Esophagus muscularis mucosa (tissue), 4 donors: ENCODE measurements at regions not wholly inside any gene's neighbourhood (a gene's known extent, or its start where the extent isn't known, plus 50 kb on each side); places are given as distances from the start of the nearest gene placed in this dataset.
"Not testable (repeated sequence)": the region's sequence is repeated elsewhere in the genome, so short reads cannot be mapped to it uniquely, and the experiment has no call there.

Source experiments
- DNase-seq: peaks from one replicate; pipeline ENCODE4 v3.0.0-alpha.2; 2017; ENCODE audit errors: extremely low spot score
- H3K27ac ChIP-seq, 4 donors: fragments of 200-600 bp; sonication (generic); replicated peaks in 1 of 4; 1 replicate in 3 of 4; 2 replicates in 1 of 4; pipeline ENCODE4 v1.5.1; 2016 to 2019; ENCODE audit warnings: mild to moderate bottlenecking in 1 of 4
- H3K27me3 ChIP-seq, 4 donors: fragments of 200-600 bp; sonication (generic); one replicate each; pipeline versions ENCODE4 v1.5.1 to v1.6.0; 2016 to 2019
- H3K36me3 ChIP-seq, 4 donors: fragments of 200-600 bp; sonication (generic); one replicate each; pipeline ENCODE4 v1.5.1; 2016 to 2019
- H3K4me1 ChIP-seq, 4 donors: fragments of 200-600 bp; sonication (generic); one replicate each; pipeline ENCODE4 v1.5.1; 2016 to 2019
- H3K4me3 ChIP-seq, 4 donors: fragments of 200-600 bp; sonication (generic); 1 replicate in 2 of 4; 2 replicates in 2 of 4; pipeline ENCODE4 v1.5.1; 2016 to 2019; ENCODE audit warnings: mild to moderate bottlenecking in 4 of 4, moderate library complexity in 1 of 4
- H3K9me3 ChIP-seq, 4 donors: fragments of 200-600 bp; sonication (generic); 1 replicate in 3 of 4; 2 replicates in 1 of 4; pipeline ENCODE4 v1.5.1; 2016 to 2019
- CTCF ChIP-seq, 3 experiments: fragments of 200-600 bp in 2 of 3; fragments of 450-650 bp in 1 of 3; sonication (generic) in 2 of 3; IDR thresholded peaks; one replicate each; pipeline ENCODE4 v1.5.1; 2017 to 2019; ENCODE audit warnings: antibody characterized with exemption in 3 of 3, mild to moderate bottlenecking in 2 of 3, moderate library complexity in 1 of 3
- EP300 ChIP-seq: sonication (generic); formaldehyde crosslinking; IDR thresholded peaks from one replicate; pipeline ENCODE4 v1.6.1; 2017; ENCODE audit warnings: antibody characterized with exemption
- POLR2A ChIP-seq: fragments of 450-650 bp; IDR thresholded peaks from one replicate; pipeline ENCODE4 v1.6.1; 2017; ENCODE audit warnings: antibody characterized with exemption, moderate library complexity, mild to moderate bottlenecking, low read depth
- POLR2AphosphoS5 ChIP-seq, 2 donors: sonication (generic); formaldehyde crosslinking; IDR thresholded peaks; one replicate each; pipeline ENCODE4 v1.6.1; 2017; ENCODE audit warnings: antibody characterized with exemption in 2 of 2
- WGBS: methylation state at CpG from one replicate; pipeline ENCODE4 v1.1.5; 2018; 5-methylcytosine and 5-hydroxymethylcytosine counted together
- intact Hi-C: fragments of 100-400 bp; cut with DNase I; formaldehyde crosslinking; loops from one replicate; pipeline ENCODE4 v1.15.1; 2023

GRCh38 chr7:142519079-142520078, 229.9 kb upstream of the PRSS1 start:
- Histone ChIP-seq H3K27ac (no peak overlapping the region), H3K36me3 (no peaks in the 10 kb centered on the region), H3K27me3 (no peaks in the 10 kb centered on the region), H3K4me3 (no peak overlapping the region), H3K4me1 (peaks cover 0 to 7% (median 0%) of the 10 kb centered on the region in 4 donors), H3K9me3 (no peaks in the 10 kb centered on the region)
- TF ChIP-seq EP300 (no peak), CTCF (IDR thresholded peaks at IDR 0.05) (no peak), POLR2A (no peak), POLR2AphosphoS5 (IDR thresholded peaks at IDR 0.05) (no peak)
- 79% methylated on average over 5 of the region's 5 CpGs for WGBS
- DNase-seq: peak; percentile 91
- intact Hi-C loops: no loop called here

GRCh38 chr7:142516038-142516501, 233.2 kb upstream of the PRSS1 start:
- H3K9me3 ChIP-seq: no peaks in the 10 kb centered on the region
- intact Hi-C loops: no loop called here
- WGBS: 31% methylated on average over 3 of the region's 3 CpGs

DNA sequence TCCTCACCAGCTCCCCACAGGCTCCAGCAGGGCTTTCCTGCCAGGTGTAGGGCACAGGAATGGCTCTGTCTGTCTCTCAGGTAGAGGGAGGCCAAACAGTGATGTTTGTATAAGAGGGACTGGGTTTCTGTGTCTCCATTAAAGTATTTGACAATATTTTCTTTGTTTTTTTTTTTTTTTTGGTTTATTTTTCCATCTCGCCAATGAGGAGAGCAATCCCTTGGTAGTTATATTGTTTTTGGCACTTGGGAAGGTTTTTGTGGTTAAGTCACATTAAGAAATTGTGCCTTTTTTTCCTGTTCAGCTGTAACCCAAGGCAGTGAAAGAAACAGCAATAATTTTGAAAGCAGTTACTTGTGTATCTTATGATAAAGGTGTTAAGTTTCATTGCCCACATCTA, 234.6 kb upstream of the PRSS1 start:
- H3K4me3 ChIP-seq, H3K9me3 ChIP-seq, H3K27ac ChIP-seq, DNase-seq, H3K27me3 ChIP-seq, H3K4me1 ChIP-seq, intact Hi-C loops, H3K36me3 ChIP-seq: not testable (repeated sequence)
- WGBS: 41% methylated on average over 1 of the region's 1 CpG

More at GRCh38 chr7:142516038-142516501, 233.2 kb upstream of the PRSS1 start:
- H3K36me3 ChIP-seq: no peaks in the 10 kb centered on the region
- H3K27me3 ChIP-seq: no peaks in the 10 kb centered on the region
- no peak overlapping the region for H3K4me3 ChIP-seq
- no peak for DNase-seq
- TF ChIP-seq EP300 (no peak), POLR2AphosphoS5 (IDR thresholded peaks at IDR 0.05) (no peak), CTCF (IDR thresholded peaks at IDR 0.05) (peak; percentile 57 to 66 (median 66)), POLR2A (no peak)
- H3K4me1 ChIP-seq: peaks cover 0 to 7% (median 0%) of the 10 kb centered on the region in 4 donors
- no peak overlapping the region for H3K27ac ChIP-seq

DNA sequence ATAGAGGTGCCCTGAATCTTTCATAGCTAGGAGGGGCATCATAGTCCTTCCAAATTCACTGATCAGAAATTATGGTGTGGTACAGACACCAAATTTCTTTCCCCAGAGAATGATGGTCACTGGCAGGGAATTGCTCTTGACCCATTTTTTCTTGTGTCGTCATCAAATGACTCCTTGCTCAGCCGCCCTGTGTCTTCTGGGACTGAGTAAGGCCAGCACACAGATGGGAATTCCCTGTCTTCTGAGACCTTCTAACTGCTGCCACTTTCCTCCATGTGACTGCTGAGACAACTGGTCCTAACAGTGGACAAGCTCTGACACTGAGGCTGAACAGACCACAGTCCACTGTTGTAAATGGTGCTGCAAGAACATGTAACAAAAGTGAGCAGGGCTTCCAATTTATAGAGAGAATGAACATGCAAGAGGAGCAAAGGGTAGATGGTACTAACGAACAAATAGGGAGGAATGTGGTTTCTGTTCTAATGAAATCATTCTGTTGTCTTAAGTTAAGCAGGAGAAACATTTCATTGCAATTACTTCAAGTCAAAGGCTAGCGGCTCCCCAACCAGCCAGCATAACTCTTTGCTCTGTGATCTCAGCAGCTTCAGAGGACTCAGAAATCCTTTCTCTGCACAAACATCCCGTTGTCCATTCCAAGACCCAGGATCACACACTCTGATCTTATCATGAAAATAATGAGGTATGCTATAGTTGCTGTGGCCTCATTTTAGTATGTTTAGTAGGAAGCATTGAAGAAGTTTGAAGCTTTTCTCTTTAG, 235.9 kb upstream of the PRSS1 start:
- no peak overlapping the region for H3K27ac ChIP-seq
- WGBS: 78% methylated on average over 5 of the region's 5 CpGs
- intact Hi-C loops: no loop called here
- TF ChIP-seq POLR2A: no peak
- no peak for TF ChIP-seq EP300
- no peak for TF ChIP-seq POLR2AphosphoS5 (IDR thresholded peaks at IDR 0.05)
- no peaks in the 10 kb centered on the region for H3K27me3 ChIP-seq
- no peaks in the 10 kb centered on the region for H3K4me1 ChIP-seq
- H3K36me3 ChIP-seq: no peaks in the 10 kb centered on the region
- no peak overlapping the region for H3K4me3 ChIP-seq
- DNase-seq: no peak
- H3K9me3 ChIP-seq: no peaks in the 10 kb centered on the region

DNA sequence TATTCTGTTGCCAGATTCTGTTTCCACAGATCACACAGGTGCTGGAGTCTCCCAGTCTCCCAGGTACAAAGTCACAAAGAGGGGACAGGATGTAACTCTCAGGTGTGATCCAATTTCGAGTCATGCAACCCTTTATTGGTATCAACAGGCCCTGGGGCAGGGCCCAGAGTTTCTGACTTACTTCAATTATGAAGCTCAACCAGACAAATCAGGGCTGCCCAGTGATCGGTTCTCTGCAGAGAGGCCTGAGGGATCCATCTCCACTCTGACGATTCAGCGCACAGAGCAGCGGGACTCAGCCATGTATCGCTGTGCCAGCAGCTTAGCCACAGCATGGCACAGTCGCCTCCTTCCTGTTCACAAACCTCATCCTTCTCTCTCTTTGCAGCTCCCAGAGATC, 237.5 kb upstream of the PRSS1 start:
- WGBS: 91% methylated on average over 4 of the region's 7 CpGs

More for the DNA sequence above, 237.5 kb upstream of the PRSS1 start:
- H3K27me3 ChIP-seq: peaks cover 0 to 9% (median 0%) of the 10 kb centered on the region in 4 donors
- intact Hi-C loops: no loop called here
- no peaks in the 10 kb centered on the region for H3K9me3 ChIP-seq
- H3K4me3 ChIP-seq: no peak overlapping the region
- H3K36me3 ChIP-seq: no peaks in the 10 kb centered on the region
- TF ChIP-seq EP300 (no peak), POLR2AphosphoS5 (IDR thresholded peaks at IDR 0.05) (no peak), POLR2A (no peak), CTCF (IDR thresholded peaks at IDR 0.05) (no peak)
- DNase-seq: no peak
- no peak overlapping the region for H3K27ac ChIP-seq
- no peaks in the 10 kb centered on the region for H3K4me1 ChIP-seq
